PC-3 (cell line): ENCODE measurements at regions not wholly inside any gene's neighbourhood (a gene's known extent, or its start where the extent isn't known, plus 50 kb on each side); places are given as distances from the start of the nearest gene placed in this dataset.

Experiments
- ATAC-seq: fragments of 200-7000 bp; cut with Tn5 transposase; 2 replicates; pipeline ENCODE4 v1.9.1; 2020; ENCODE audit warnings: mild to moderate bottlenecking, moderate library complexity
- BruUV-seq: library from RNA; stranded (reverse); fragments of 400-500 nt; replicated peaks from 2 replicates; lab custom pipeline; 2021; lab: Mats Ljungman, UMichigan
- CTCF ChIA-PET: fragments of 300-600 bp; sonication (Branson Sonifier 250); formaldehyde crosslinking; loops from one replicate; lab custom pipeline; 2022; ENCODE audit warnings: antibody characterized with exemption; lab: Charles Lee
- POLR2A ChIA-PET: fragments of 300-600 bp; sonication (Branson Sonifier 250); formaldehyde crosslinking; loops from one replicate; lab custom pipeline; 2022; ENCODE audit warnings: antibody characterized with exemption; ENCODE audit not compliant: unreplicated experiment; lab: Charles Lee
- DNase-seq: peaks from one replicate; pipeline ENCODE4 v3.0.0-alpha.2; 2015
- H2AFZ ChIP-seq: fragments of 300-600 bp; sonication (generic); 2 replicates; pipeline ENCODE4 v1.6.0; 2016; ENCODE audit warnings: antibody characterized with exemption, low read length
- H3F3A ChIP-seq: fragments of 300-600 bp; sonication (generic); one replicate; pipeline ENCODE4 v1.6.0; 2017; ENCODE audit warnings: antibody characterized with exemption, low read length, control low read depth, mild to moderate bottlenecking; ENCODE audit not compliant: unreplicated experiment
- H3K27ac ChIP-seq: fragments of 300-600 bp; sonication (generic); 2 replicates; pipeline ENCODE4 v1.5.1; 2016; ENCODE audit warnings: mild to moderate bottlenecking, low read length
- H3K27me3 ChIP-seq: fragments of 300-600 bp; sonication (generic); 2 replicates; pipeline ENCODE4 v1.6.1; 2016; ENCODE audit warnings: low read length, mixed read lengths
- H3K36me3 ChIP-seq: fragments of 300-600 bp; sonication (generic); 2 replicates; pipeline ENCODE4 v1.6.1; 2016; ENCODE audit warnings: low read depth, mixed run types, low read length, mixed read lengths
- H3K4me1 ChIP-seq: fragments of 300-600 bp; sonication (generic); 2 replicates; pipeline ENCODE4 v1.5.1; 2016; ENCODE audit warnings: low read length; ENCODE audit not compliant: insufficient read depth
- H3K4me2 ChIP-seq: fragments of 300-600 bp; sonication (generic); 2 replicates; pipeline ENCODE4 v1.6.0; 2016; ENCODE audit warnings: low read length
- H3K4me3 ChIP-seq: fragments of 300-600 bp; sonication (generic); 2 replicates; pipeline ENCODE4 v1.5.1; 2016; ENCODE audit warnings: mild to moderate bottlenecking, low read length, mixed read lengths
- H3K79me2 ChIP-seq: fragments of 300-600 bp; sonication (generic); 2 replicates; pipeline ENCODE4 v1.6.1; 2017; ENCODE audit warnings: low read length, mixed read lengths
- H3K9ac ChIP-seq: fragments of 300-600 bp; sonication (generic); 2 replicates; pipeline ENCODE4 v1.6.0; 2016; ENCODE audit warnings: mild to moderate bottlenecking, low read length
- H3K9me2 ChIP-seq: fragments of 300-600 bp; sonication (generic); replicated peaks from 2 replicates; pipeline ENCODE4 v1.6.1; 2016; ENCODE audit warnings: mixed run types, low read length, mixed read lengths
- H3K9me3 ChIP-seq: fragments of 300-600 bp; sonication (generic); 2 replicates; pipeline ENCODE4 v1.6.1; 2016; ENCODE audit warnings: low read length, mixed read lengths
- H4K20me1 ChIP-seq: fragments of 300-600 bp; sonication (generic); 2 replicates; pipeline ENCODE4 v1.6.1; 2016; ENCODE audit warnings: low read length, mixed read lengths
- CTCF ChIP-seq: fragments of 300-600 bp; sonication (generic); conservative IDR thresholded peaks from 2 replicates; pipeline ENCODE4 v1.5.1; 2017; ENCODE audit warnings: antibody characterized with exemption, low read depth, mild to moderate bottlenecking, low read length
- EZH2 ChIP-seq: fragments of 300-600 bp; sonication (generic); IDR thresholded peaks from one replicate; pipeline ENCODE4 v1.6.1; 2017; ENCODE audit warnings: antibody characterized with exemption, mild to moderate bottlenecking, low read length; ENCODE audit not compliant: unreplicated experiment
- EZH2phosphoT487 ChIP-seq: fragments of 300-600 bp; sonication (generic); IDR thresholded peaks from 2 replicates; pipeline ENCODE4 v1.6.1; 2018; ENCODE audit warnings: mild to moderate bottlenecking, antibody characterized with exemption, low read length, borderline replicate concordance
- intact Hi-C: fragments of 100-400 bp; cut with micrococcal nuclease; formaldehyde crosslinking; loops from 2 replicates; pipeline ENCODE4 v1.9.0; 2023

- no peaks in the 10 kb centered on the region for H3F3A ChIP-seq
- POLR2A ChIA-PET = no interaction called here
- H3K9me2 ChIP-seq = no peaks in the 10 kb centered on the region
- CTCF ChIA-PET = no interaction called here
- no peak overlapping the region for H3K4me3 ChIP-seq
- no peak overlapping the region for H3K27ac ChIP-seq
- intact Hi-C loops = no loop called here
- ATAC-seq (no peak), DNase-seq (no peak)
- no peaks in the 10 kb centered on the region for H3K27me3 ChIP-seq
- H3K4me1 ChIP-seq = no peaks in the 10 kb centered on the region
- H2AFZ ChIP-seq = no peak overlapping the region
- H3K9me3 ChIP-seq = no peaks in the 10 kb centered on the region
- TF ChIP-seq EZH2phosphoT487 (no peak), EZH2 (no peak), CTCF (no peak)
- H3K36me3 ChIP-seq = no peaks in the 10 kb centered on the region
- BruUV-seq = no TSS peak
- no peaks in the 10 kb centered on the region for H4K20me1 ChIP-seq
- no peaks in the 10 kb centered on the region for H3K79me2 ChIP-seq
- no peak overlapping the region for H3K9ac ChIP-seq
- H3K4me2 ChIP-seq = no peak overlapping the region
Measured at GRCh38 chr9:8078641-8079140, 279.1 kb upstream of the DMAC1 start.

- Histone ChIP-seq H4K20me1 (no peaks in the 10 kb centered on the region), H2AFZ (no peak overlapping the region), H3K9me3 (no peaks in the 10 kb centered on the region), H3K9ac (no peak overlapping the region), H3K4me3 (no peak overlapping the region), H3F3A (no peaks in the 10 kb centered on the region), H3K27me3 (no peaks in the 10 kb centered on the region), H3K4me2 (no peak overlapping the region), H3K9me2 (no peaks in the 10 kb centered on the region), H3K79me2 (no peaks in the 10 kb centered on the region), H3K36me3 (no peaks in the 10 kb centered on the region), H3K27ac (no peak overlapping the region), H3K4me1 (no peaks in the 10 kb centered on the region)
- no TSS peak for BruUV-seq
- TF ChIP-seq EZH2 = no peak
- no peak for TF ChIP-seq CTCF
- TF ChIP-seq EZH2phosphoT487 = no peak
- DNase-seq = no peak
- ChIA-PET POLR2A (no interaction called here), CTCF (no interaction called here)
- no peak for ATAC-seq
- intact Hi-C loops = no loop called here
Measured at GRCh38 chr9:8074713-8075286, 275.2 kb upstream of the DMAC1 start.

- no peaks in the 10 kb centered on the region for H3K79me2 ChIP-seq
- H3K9ac ChIP-seq = no peak overlapping the region
- ChIA-PET CTCF (no interaction called here), POLR2A (no interaction called here)
- no peaks in the 10 kb centered on the region for H3K4me1 ChIP-seq
- no peaks in the 10 kb centered on the region for H4K20me1 ChIP-seq
- H3K36me3 ChIP-seq = no peaks in the 10 kb centered on the region
- no peaks in the 10 kb centered on the region for H3F3A ChIP-seq
- no peak overlapping the region for H3K27ac ChIP-seq
- no peak for DNase-seq
- no TSS peak for BruUV-seq
- no peak for TF ChIP-seq EZH2phosphoT487
- TF ChIP-seq CTCF = no peak
- no peak for TF ChIP-seq EZH2
- H2AFZ ChIP-seq = no peak overlapping the region
- no peaks in the 10 kb centered on the region for H3K9me2 ChIP-seq
- no peak overlapping the region for H3K4me2 ChIP-seq
- no peak overlapping the region for H3K4me3 ChIP-seq
- H3K27me3 ChIP-seq = no peaks in the 10 kb centered on the region
- no peaks in the 10 kb centered on the region for H3K9me3 ChIP-seq
- intact Hi-C loops = no loop called here
- no peak for ATAC-seq
Measured at GRCh38 chr9:8071445-8071798, 271.8 kb upstream of the DMAC1 start.
